ENCODE measurements at regions not wholly inside any gene's neighbourhood (a gene's known extent, or its start where the extent isn't known, plus 50 kb on each side); places are given as distances from the start of the nearest gene placed in this dataset.

DNA sequence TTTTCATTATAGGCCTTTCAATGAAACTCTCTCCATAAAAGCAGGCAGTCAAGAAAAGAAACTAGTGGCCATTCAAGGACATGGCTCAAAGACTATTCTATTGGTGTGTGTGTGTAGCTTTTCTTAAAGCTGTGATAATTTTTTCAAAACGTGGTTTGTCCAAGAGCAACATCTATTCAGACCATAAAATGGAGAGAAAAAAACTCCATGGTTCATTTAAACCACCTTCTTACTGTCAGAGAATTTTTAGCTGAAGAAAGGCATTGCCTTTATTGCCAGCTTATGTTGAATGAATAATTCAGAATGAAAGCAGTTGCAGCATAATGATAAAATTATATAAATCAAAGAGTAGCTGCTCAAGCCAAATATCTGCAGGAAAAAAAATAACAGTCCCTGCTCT, 325.5 kb downstream of the PCDH18 start:
- Histone ChIP-seq H3K4me1 (no peaks in the 10 kb centered on the region), H3K27ac (no peak overlapping the region), H3K27me3 (no peaks in the 10 kb centered on the region), H3K9me3 (no peaks in the 10 kb centered on the region), H3K36me3 (no peaks in the 10 kb centered on the region), H3K4me3 (no peak overlapping the region)
- TF ChIP-seq POLR2A (IDR thresholded peaks at IDR 0.05) (no peak), EP300 (IDR thresholded peaks at IDR 0.05) (no peak), POLR2AphosphoS5 (IDR thresholded peaks at IDR 0.05) (no peak)
- TF ChIP-seq, protein P1, sequence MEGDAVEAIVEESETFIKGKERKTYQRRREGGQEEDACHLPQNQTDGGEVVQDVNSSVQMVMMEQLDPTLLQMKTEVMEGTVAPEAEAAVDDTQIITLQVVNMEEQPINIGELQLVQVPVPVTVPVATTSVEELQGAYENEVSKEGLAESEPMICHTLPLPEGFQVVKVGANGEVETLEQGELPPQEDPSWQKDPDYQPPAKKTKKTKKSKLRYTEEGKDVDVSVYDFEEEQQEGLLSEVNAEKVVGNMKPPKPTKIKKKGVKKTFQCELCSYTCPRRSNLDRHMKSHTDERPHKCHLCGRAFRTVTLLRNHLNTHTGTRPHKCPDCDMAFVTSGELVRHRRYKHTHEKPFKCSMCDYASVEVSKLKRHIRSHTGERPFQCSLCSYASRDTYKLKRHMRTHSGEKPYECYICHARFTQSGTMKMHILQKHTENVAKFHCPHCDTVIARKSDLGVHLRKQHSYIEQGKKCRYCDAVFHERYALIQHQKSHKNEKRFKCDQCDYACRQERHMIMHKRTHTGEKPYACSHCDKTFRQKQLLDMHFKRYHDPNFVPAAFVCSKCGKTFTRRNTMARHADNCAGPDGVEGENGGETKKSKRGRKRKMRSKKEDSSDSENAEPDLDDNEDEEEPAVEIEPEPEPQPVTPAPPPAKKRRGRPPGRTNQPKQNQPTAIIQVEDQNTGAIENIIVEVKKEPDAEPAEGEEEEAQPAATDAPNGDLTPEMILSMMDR (IDR thresholded peaks at IDR 0.05): no peak
- DNase-seq: no peak
- no peak for ATAC-seq (ENCODE audit: low FRiP score in 2 of 2)
- 16 to 22% methylated on average over 1 of the region's 1 CpG for WGBS, 2 donors

DNA sequence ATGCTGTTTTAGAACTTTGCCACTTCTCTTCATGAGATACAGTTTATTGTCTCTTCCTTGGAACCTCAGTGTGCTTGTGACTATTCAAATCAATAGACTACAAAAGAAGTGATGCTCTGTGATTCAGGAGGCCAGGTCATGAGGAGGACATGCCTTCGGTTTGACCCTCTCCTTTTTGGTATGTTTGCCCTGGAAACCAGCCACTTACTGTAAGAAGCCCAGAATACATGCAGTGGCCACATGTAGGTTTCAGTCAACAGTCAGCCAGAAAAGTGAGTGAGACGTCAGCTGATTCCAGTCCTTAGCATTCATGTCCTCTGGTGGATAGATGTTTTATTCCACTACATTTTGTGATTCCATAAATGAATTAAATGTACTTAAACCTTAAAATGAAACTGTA, 328.7 kb downstream of the PCDH18 start:
- Histone ChIP-seq H3K27me3 (no peaks in the 10 kb centered on the region), H3K9me3 (no peaks in the 10 kb centered on the region), H3K4me3 (no peak overlapping the region), H3K4me1 (no peaks in the 10 kb centered on the region), H3K36me3 (no peaks in the 10 kb centered on the region), H3K27ac (no peak overlapping the region)
- ATAC-seq (ENCODE audit: low FRiP score in 2 of 2) (no peak), DNase-seq (no peak)
- WGBS, 2 donors: 54 to 79% methylated on average over 2 of the region's 2 CpGs
- TF ChIP-seq POLR2AphosphoS5 (IDR thresholded peaks at IDR 0.05): no peak
- TF ChIP-seq, protein P1 (IDR thresholded peaks at IDR 0.05): no peak
- TF ChIP-seq EP300 (IDR thresholded peaks at IDR 0.05): no peak
- no peak for TF ChIP-seq POLR2A (IDR thresholded peaks at IDR 0.05)

DNA sequence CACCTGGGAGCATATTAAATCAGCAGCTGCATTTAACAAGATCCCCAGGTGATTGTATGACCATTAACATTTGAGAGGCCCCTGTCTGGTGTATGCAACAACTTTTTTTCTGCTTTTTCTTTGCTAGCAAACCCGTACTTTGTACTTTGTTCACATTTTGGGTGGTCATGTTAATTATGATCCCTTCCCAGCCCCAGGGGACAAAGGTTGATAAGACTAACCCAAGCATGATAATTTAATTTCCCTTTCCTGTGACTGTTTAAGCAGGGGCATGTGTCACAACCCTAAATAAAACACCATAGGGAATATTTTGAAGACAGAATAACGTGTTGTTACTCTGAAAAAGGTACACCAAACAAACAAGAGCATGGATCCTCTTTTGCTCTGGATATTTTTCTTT, 332.0 kb downstream of the PCDH18 start:
- no peak for ATAC-seq (ENCODE audit: low FRiP score in 2 of 2)
- H3K27ac ChIP-seq: no peak overlapping the region
- DNase-seq: no peak
- no peaks in the 10 kb centered on the region for H3K27me3 ChIP-seq
- H3K4me3 ChIP-seq: no peak overlapping the region
- TF ChIP-seq, protein P1 (IDR thresholded peaks at IDR 0.05): no peak
- TF ChIP-seq POLR2A (IDR thresholded peaks at IDR 0.05): no peak
- no peak for TF ChIP-seq POLR2AphosphoS5 (IDR thresholded peaks at IDR 0.05)
- TF ChIP-seq EP300 (IDR thresholded peaks at IDR 0.05): no peak
- 48 to 59% methylated on average over 2 of the region's 2 CpGs for WGBS, 2 donors
- no peaks in the 10 kb centered on the region for H3K9me3 ChIP-seq
- H3K36me3 ChIP-seq: no peaks in the 10 kb centered on the region
- no peaks in the 10 kb centered on the region for H3K4me1 ChIP-seq

DNA sequence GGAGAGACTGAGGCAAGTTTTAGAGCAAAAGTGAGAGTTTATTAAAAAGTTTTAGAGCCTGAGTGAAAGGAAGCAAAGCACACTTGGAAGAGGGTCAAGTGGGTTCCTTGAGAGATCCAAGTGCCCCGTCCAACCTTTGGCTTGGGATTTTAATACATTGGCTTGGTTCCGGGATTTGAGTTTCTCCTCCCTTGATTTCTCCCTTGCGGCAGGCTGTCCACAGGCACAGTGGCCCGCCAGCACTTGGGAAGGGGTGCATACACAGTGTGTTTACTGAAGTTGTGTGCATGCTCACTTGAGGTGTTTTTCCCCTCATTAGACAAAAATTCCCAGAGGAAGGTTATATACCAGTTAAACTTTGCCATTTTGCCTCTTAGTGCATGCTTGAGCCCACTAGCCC, 333.5 kb downstream of the PCDH18 start:
- Histone ChIP-seq H3K9me3 (no peaks in the 10 kb centered on the region), H3K4me1 (no peaks in the 10 kb centered on the region), H3K36me3 (no peaks in the 10 kb centered on the region), H3K27ac (no peak overlapping the region), H3K4me3 (no peak overlapping the region), H3K27me3 (no peaks in the 10 kb centered on the region)
- WGBS, 2 donors: 85 to 93% methylated on average over 4 of the region's 4 CpGs
- TF ChIP-seq POLR2A (IDR thresholded peaks at IDR 0.05): no peak
- no peak for TF ChIP-seq EP300 (IDR thresholded peaks at IDR 0.05)
- TF ChIP-seq POLR2AphosphoS5 (IDR thresholded peaks at IDR 0.05): no peak
- TF ChIP-seq, protein P1 (IDR thresholded peaks at IDR 0.05): no peak
- no peak for DNase-seq
- ATAC-seq (ENCODE audit: low FRiP score in 2 of 2): no peak

DNA sequence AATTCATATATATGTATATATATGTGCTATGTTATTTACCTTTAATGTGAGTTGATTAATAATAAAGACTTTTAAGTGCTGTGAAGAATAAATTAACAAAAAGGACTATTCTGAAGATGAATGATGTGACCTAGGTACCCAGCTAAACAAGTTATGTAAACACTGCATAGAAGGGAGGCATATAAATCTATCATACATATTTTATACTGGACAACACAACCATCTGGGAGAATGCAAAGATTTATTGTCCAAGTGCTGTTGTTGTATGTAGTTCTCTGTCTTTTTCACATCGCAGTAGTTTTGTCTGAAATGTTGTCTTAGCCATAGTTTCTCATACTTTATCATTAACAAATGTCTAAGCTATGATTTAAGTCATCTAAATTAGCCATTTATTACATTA, 337.6 kb downstream of the PCDH18 start:
- no peak overlapping the region for H3K27ac ChIP-seq
- DNase-seq (no peak), ATAC-seq (ENCODE audit: low FRiP score in 2 of 2) (no peak)
- 63 to 88% methylated on average over 1 of the region's 1 CpG for WGBS, 2 donors
- no peaks in the 10 kb centered on the region for H3K27me3 ChIP-seq
- no peaks in the 10 kb centered on the region for H3K4me1 ChIP-seq
- no peaks in the 10 kb centered on the region for H3K9me3 ChIP-seq
- no peak overlapping the region for H3K4me3 ChIP-seq
- TF ChIP-seq, protein P1 (IDR thresholded peaks at IDR 0.05): no peak
- TF ChIP-seq POLR2A (IDR thresholded peaks at IDR 0.05): no peak
- TF ChIP-seq EP300 (IDR thresholded peaks at IDR 0.05): no peak
- no peak for TF ChIP-seq POLR2AphosphoS5 (IDR thresholded peaks at IDR 0.05)
- H3K36me3 ChIP-seq: no peaks in the 10 kb centered on the region
